H9 (cell line): ENCODE measurements at regions not wholly inside any gene's neighbourhood (a gene's known extent, or its start where the extent isn't known, plus 50 kb on each side); places are given as distances from the start of the nearest gene placed in this dataset.

ENCODE experiments used
- DNase-seq: peaks from one replicate; pipeline ENCODE4 v3.0.0-alpha.2; 2017
- H2AFZ ChIP-seq: one replicate; pipeline ENCODE4 v1.6.1; 2013; ENCODE audit warnings: mild to moderate bottlenecking, low read length, control low read depth, moderate library complexity
- H2AK5ac ChIP-seq: 2 replicates; pipeline ENCODE4 v1.6.1; 2013; ENCODE audit warnings: low read length, control low read depth, mixed read lengths; ENCODE audit not compliant: insufficient read length
- H2BK120ac ChIP-seq: one replicate; pipeline ENCODE4 v1.6.1; 2013; ENCODE audit warnings: low read depth, mild to moderate bottlenecking, low read length, control low read depth, inconsistent platforms; ENCODE audit not compliant: poor library complexity, severe bottlenecking
- H2BK12ac ChIP-seq: 2 replicates; pipeline ENCODE4 v1.6.1; 2013; ENCODE audit warnings: low read length, control low read depth, mixed read lengths, low read depth; ENCODE audit not compliant: insufficient read length
- H2BK15ac ChIP-seq: 2 replicates; pipeline ENCODE4 v1.6.1; 2013; ENCODE audit warnings: low read depth, low read length, control low read depth
- H2BK20ac ChIP-seq: one replicate; pipeline ENCODE4 v1.6.1; 2013; ENCODE audit warnings: low read depth, mild to moderate bottlenecking, low read length, control low read depth, inconsistent platforms; ENCODE audit not compliant: poor library complexity, severe bottlenecking
- H2BK5ac ChIP-seq: 2 replicates; pipeline ENCODE4 v1.6.1; 2013; ENCODE audit warnings: low read length, control low read depth, mixed read lengths; ENCODE audit not compliant: insufficient read length
- H3K14ac ChIP-seq: 2 replicates; pipeline ENCODE4 v1.6.1; 2013; ENCODE audit warnings: low read length, control low read depth; ENCODE audit not compliant: insufficient read depth
- H3K18ac ChIP-seq: 2 replicates; pipeline ENCODE4 v1.6.1; 2013; ENCODE audit warnings: low read depth, mild to moderate bottlenecking, mixed read lengths, low read length, control low read depth; ENCODE audit not compliant: insufficient read length
- H3K23ac ChIP-seq: 2 replicates; pipeline ENCODE4 v1.6.1; 2013; ENCODE audit warnings: low read length, control low read depth, mixed read lengths, low read depth; ENCODE audit not compliant: insufficient read length
- H3K23me2 ChIP-seq: 2 replicates; pipeline ENCODE4 v1.6.1; 2013; ENCODE audit warnings: low read depth, mild to moderate bottlenecking, mixed read lengths, low read length, control low read depth; ENCODE audit not compliant: insufficient read length, poor library complexity, severe bottlenecking
- H3K27ac ChIP-seq: 2 replicates; pipeline ENCODE4 v1.5.1; 2013; ENCODE audit warnings: low read length, control low read depth, mixed read lengths, low read depth; ENCODE audit not compliant: insufficient read length
- H3K27me3 ChIP-seq: 2 replicates; pipeline ENCODE4 v1.6.1; 2013; ENCODE audit warnings: low read length, control low read depth, inconsistent platforms; ENCODE audit not compliant: insufficient read depth
- H3K4ac ChIP-seq: 2 replicates; pipeline ENCODE4 v1.6.1; 2013; ENCODE audit warnings: low read depth, mild to moderate bottlenecking, control low read depth, inconsistent platforms, low read length, moderate library complexity
- H3K4me1 ChIP-seq: 2 replicates; pipeline ENCODE4 v1.6.1; 2013; ENCODE audit warnings: low read length, control low read depth, inconsistent platforms; ENCODE audit not compliant: insufficient read depth
- H3K4me2 ChIP-seq: 2 replicates; pipeline ENCODE4 v1.6.1; 2013; ENCODE audit warnings: low read length, control low read depth, mixed read lengths; ENCODE audit not compliant: insufficient read length, insufficient read depth
- H3K56ac ChIP-seq: 2 replicates; pipeline ENCODE4 v1.6.1; 2013; ENCODE audit warnings: low read depth, mild to moderate bottlenecking, mixed read lengths, low read length, control low read depth; ENCODE audit not compliant: insufficient read length
- H3K79me1 ChIP-seq: 2 replicates; pipeline ENCODE4 v1.6.1; 2013; ENCODE audit warnings: low read depth, mild to moderate bottlenecking, moderate library complexity, low read length, control low read depth, inconsistent platforms; ENCODE audit not compliant: insufficient read depth, poor library complexity, severe bottlenecking
- H3K79me2 ChIP-seq: 2 replicates; pipeline ENCODE4 v1.6.1; 2013; ENCODE audit warnings: low read length, control low read depth, inconsistent platforms; ENCODE audit not compliant: insufficient read depth
- H3K9ac ChIP-seq: 2 replicates; pipeline ENCODE4 v1.6.1; 2013; ENCODE audit warnings: low read length, control low read depth, mixed read lengths; ENCODE audit not compliant: insufficient read length; ENCODE audit errors: extremely low read depth
- H3K9me3 ChIP-seq: one replicate; pipeline ENCODE4 v1.6.1; 2013; ENCODE audit warnings: low read depth, low read length, inconsistent platforms; ENCODE audit not compliant: control insufficient read depth
- H3T11ph ChIP-seq: one replicate; pipeline ENCODE4 v1.6.1; 2013; ENCODE audit warnings: mild to moderate bottlenecking, low read length, control low read depth, inconsistent platforms
- H4K20me1 ChIP-seq: one replicate; pipeline ENCODE4 v1.6.1; 2013; ENCODE audit not compliant: control insufficient read depth, insufficient read length, insufficient read depth
- H4K5ac ChIP-seq: 2 replicates; pipeline ENCODE4 v1.6.1; 2013; ENCODE audit warnings: low read depth, mild to moderate bottlenecking, mixed read lengths, low read length, control low read depth; ENCODE audit not compliant: insufficient read length
- H4K8ac ChIP-seq: replicated peaks from 2 replicates; pipeline ENCODE4 v1.6.1; 2013; ENCODE audit warnings: low read length, control low read depth, mixed read lengths, low read depth; ENCODE audit not compliant: insufficient read length
- H4K91ac ChIP-seq: 2 replicates; pipeline ENCODE4 v1.6.1; 2013; ENCODE audit warnings: low read depth, mild to moderate bottlenecking, moderate library complexity, mixed read lengths, low read length, control low read depth; ENCODE audit not compliant: insufficient read length
- H3K27ac Mint-ChIP-seq, 3 experiments: 2 replicates in 2 of 3; 3 replicates in 1 of 3; pipeline ENCODE4 v1.8.0; 2020 to 2021; ENCODE audit warnings: mixed read lengths in 3 of 3, mild to moderate bottlenecking in 1 of 3, moderate library complexity in 1 of 3
- H3K27me3 Mint-ChIP-seq: 2 replicates; pipeline ENCODE4 v1.8.0; 2021; ENCODE audit warnings: low read depth, mild to moderate bottlenecking, moderate library complexity, mixed read lengths
- H3K36me3 Mint-ChIP-seq, 3 experiments: 2 replicates in 2 of 3; 3 replicates in 1 of 3; pipeline ENCODE4 v1.8.0; 2020 to 2021; ENCODE audit warnings: low read depth in 3 of 3, mixed read lengths in 3 of 3; ENCODE audit not compliant: insufficient read depth in 1 of 3
- H3K4me1 Mint-ChIP-seq, 2 experiments: 2 replicates each; pipeline ENCODE4 v1.8.0; 2020; ENCODE audit warnings: mixed read lengths in 2 of 2
- H3K4me3 Mint-ChIP-seq, 2 experiments: 2 replicates in 1 of 2; 3 replicates in 1 of 2; pipeline ENCODE4 v1.8.0; 2020 to 2021; ENCODE audit warnings: mild to moderate bottlenecking in 2 of 2, mixed read lengths in 2 of 2, moderate library complexity in 1 of 2
- H3K9me3 Mint-ChIP-seq, 2 experiments: 2 replicates in 1 of 2; 3 replicates in 1 of 2; pipeline ENCODE4 v1.8.0; 2020; ENCODE audit warnings: mild to moderate bottlenecking in 2 of 2, mixed read lengths in 2 of 2, moderate library complexity in 1 of 2
- TF ChIP-seq, protein P1 (sequence below): fragments of 200-600 bp; sonication (generic); conservative IDR thresholded peaks from 3 replicates; pipeline ENCODE4 v1.8.0; 2021; ENCODE audit warnings: antibody characterized with exemption, mild to moderate bottlenecking

- Histone ChIP-seq H3K4me2 (no peak overlapping the region), H3K56ac (no peak overlapping the region), H4K8ac (no peak overlapping the region), H3K79me2 (no peaks in the 10 kb centered on the region), H3K14ac (no peak overlapping the region), H4K20me1 (no peaks in the 10 kb centered on the region), H2AK5ac (no peak overlapping the region), H3K79me1 (no peaks in the 10 kb centered on the region), H2BK20ac (no peak overlapping the region), H3K23ac (no peak overlapping the region), H3K4me1 (no peaks in the 10 kb centered on the region), H3T11ph (no peak overlapping the region), H4K91ac (no peak overlapping the region), H2BK12ac (no peak overlapping the region), H3K27ac (no peak overlapping the region), H3K4ac (no peak overlapping the region), H2BK120ac (no peak overlapping the region), H3K9me3 (no peaks in the 10 kb centered on the region), H3K23me2 (no peaks in the 10 kb centered on the region), H2AFZ (no peak overlapping the region), H3K18ac (no peak overlapping the region), H2BK5ac (no peak overlapping the region), H4K5ac (no peak overlapping the region), H2BK15ac (no peak overlapping the region), H3K9ac (no peak overlapping the region), H3K27me3 (no peaks in the 10 kb centered on the region)
- Mint-ChIP-seq H3K36me3 (no peaks in the 10 kb centered on the region), H3K4me3 (no peak overlapping the region), H3K9me3 (peaks cover 0 to 2% of the 10 kb centered on the region in 2 experiments; a peak in 2 of 5 replicates), H3K27me3 (no peaks in the 10 kb centered on the region), H3K27ac (no peak overlapping the region), H3K4me1 (no peaks in the 10 kb centered on the region)
- TF ChIP-seq, protein P1, sequence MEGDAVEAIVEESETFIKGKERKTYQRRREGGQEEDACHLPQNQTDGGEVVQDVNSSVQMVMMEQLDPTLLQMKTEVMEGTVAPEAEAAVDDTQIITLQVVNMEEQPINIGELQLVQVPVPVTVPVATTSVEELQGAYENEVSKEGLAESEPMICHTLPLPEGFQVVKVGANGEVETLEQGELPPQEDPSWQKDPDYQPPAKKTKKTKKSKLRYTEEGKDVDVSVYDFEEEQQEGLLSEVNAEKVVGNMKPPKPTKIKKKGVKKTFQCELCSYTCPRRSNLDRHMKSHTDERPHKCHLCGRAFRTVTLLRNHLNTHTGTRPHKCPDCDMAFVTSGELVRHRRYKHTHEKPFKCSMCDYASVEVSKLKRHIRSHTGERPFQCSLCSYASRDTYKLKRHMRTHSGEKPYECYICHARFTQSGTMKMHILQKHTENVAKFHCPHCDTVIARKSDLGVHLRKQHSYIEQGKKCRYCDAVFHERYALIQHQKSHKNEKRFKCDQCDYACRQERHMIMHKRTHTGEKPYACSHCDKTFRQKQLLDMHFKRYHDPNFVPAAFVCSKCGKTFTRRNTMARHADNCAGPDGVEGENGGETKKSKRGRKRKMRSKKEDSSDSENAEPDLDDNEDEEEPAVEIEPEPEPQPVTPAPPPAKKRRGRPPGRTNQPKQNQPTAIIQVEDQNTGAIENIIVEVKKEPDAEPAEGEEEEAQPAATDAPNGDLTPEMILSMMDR, result no peak
- no peak for DNase-seq
These were observed 251.0 kb downstream of the SAMD5 start for GRCh38 chr6:147759536-147759935.
